Superior temporal gyrus (tissue), 1 donor: ENCODE measurements at regions not wholly inside any gene's neighbourhood (a gene's known extent, or its start where the extent isn't known, plus 50 kb on each side); places are given as distances from the start of the nearest gene placed in this dataset.

Experiments
- DNase-seq: peaks from one replicate; pipeline ENCODE4 v3.0.0-alpha.2; 2016; ENCODE audit errors: extremely low spot score

DNA sequence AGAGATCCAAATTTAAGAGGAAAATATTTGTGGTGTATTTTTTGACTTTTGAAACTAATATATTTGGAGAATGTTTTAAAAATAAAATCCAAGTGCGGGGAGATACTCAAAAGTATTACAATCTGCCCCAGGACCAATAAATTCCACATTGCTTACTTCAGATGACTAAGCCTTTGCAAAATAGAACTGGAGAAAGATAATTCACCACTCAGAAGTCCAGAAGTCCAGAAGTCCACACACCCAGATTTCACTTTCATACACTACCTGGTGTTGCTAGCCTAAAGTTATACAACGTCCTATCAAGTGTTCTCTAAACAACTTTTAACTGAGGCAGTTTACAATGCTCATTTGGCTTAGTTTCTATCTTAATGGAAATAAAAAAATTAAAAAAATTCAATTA is 487.0 kb upstream of the SEMA3D start:
- DNase-seq, result no peak

- no peak for DNase-seq
Observed at GRCh38 chr7:85669225-85669624, 482.4 kb upstream of the SEMA3D start.

- DNase-seq, result no peak
Observed at GRCh38 chr7:85664341-85664740, 477.5 kb upstream of the SEMA3D start.

- no peak for DNase-seq
Observed at GRCh38 chr7:85659364-85659763, 472.5 kb upstream of the SEMA3D start.

DNA sequence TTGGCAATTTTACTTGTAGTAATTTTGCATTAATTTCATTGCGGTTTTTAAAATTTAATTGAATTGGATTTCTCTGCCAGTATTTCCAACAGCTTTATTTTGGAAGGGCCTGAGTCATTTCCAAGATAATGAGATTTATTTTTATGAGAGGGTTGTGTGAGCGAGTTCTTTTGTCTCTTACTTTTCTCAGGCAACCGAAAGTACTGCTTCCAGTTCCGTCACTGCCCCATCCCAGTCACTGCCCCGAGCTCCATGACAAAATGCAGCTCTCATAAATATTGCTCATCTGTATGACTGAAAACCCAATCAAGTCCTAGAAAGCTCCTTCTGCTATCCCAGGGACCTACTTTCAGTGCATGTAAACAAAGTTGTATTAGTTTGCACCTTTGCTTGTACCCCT is 468.4 kb upstream of the SEMA3D start:
- DNase-seq, result no peak

DNA sequence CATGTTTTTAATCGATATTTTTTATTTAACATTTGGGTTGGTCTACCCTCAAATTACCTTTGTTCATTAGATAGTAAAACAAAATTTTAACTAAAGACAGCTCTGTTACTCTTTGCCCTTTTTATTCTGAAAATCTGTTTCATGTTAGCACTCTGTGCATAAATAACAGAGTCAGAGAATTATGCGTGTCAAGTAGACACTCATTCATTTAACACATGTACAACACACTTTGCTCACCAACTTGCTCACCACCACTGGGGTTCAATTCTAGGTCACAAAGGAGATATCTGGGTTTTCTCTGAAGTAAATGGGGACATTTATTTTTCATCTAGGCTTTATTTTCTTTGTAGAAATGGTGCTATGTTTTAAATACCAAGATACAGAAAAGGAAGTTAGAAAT is 457.4 kb upstream of the SEMA3D start:
- no peak for DNase-seq

DNA sequence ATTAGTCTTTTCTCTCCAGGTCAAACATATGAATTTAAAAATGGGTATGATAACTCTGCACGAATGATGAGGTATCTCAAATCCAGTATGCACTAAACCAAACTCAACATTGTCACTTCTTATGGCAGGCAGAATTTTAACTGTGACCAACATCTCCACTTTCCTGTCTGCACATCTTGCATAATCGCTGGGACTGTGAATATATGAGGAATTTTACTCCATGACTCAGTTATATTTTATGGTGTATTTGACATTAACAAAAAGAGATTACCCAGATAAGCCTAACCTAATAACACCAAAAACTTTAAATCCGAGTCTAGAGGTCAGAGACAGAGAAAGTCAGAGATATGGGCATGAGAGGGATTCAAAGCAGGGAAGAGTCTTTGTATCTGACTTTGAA is 454.5 kb upstream of the SEMA3D start:
- DNase-seq, result no peak

DNA sequence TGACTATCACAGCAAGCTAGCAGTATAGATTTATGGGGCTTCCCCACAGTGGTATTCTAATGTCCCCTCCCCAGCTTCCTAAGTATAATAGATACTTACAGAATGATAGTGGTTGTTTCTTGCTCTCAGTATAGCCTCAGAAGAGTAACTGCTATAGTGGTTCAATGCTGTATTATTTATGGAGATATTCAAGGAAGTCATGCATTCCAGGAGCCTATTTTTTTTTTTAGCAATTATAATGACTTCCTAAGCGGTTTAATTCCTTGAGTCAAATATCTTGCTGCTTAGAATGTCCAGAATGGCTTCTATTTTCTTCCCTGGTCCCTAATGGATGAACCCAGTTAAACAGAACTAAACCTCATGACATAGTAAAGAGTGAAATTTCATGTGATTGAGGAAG is 451.5 kb upstream of the SEMA3D start:
- no peak for DNase-seq

- DNase-seq, result no peak
Observed at GRCh38 chr7:85634951-85635350, 448.1 kb upstream of the SEMA3D start.

DNA sequence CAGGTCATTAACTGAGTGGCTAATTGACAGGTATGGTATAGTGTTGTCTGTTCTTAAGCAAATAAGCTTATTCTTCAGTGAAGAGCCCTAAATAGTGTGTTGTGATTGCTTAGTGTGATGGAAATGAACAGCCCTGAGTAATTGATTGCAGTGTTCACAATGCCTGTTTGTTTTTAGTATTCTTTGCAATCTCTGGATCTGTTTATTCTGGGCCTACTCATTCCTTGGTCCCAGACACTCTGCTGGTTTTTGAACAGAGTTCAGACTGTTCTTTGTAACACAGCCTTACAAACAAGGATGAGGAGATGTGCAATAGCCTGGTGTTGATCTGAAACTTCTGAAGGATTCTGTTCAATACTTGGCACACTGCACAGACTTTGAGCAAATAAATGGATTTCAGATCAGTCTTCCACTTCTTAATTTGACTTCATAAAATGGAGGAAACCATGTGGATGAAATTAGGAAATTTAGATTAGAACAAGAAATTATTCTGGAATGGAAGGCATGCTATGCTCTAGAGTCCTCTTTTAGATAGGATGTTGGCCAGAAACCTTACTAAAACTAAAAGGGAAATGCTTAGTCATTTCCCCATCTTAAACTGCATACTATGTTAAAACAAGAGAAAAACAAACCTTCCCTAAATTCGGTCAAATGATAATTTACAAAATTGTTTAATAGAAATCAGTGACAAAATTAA is 444.2 kb upstream of the SEMA3D start:
- DNase-seq, result peak; percentile 24

DNA sequence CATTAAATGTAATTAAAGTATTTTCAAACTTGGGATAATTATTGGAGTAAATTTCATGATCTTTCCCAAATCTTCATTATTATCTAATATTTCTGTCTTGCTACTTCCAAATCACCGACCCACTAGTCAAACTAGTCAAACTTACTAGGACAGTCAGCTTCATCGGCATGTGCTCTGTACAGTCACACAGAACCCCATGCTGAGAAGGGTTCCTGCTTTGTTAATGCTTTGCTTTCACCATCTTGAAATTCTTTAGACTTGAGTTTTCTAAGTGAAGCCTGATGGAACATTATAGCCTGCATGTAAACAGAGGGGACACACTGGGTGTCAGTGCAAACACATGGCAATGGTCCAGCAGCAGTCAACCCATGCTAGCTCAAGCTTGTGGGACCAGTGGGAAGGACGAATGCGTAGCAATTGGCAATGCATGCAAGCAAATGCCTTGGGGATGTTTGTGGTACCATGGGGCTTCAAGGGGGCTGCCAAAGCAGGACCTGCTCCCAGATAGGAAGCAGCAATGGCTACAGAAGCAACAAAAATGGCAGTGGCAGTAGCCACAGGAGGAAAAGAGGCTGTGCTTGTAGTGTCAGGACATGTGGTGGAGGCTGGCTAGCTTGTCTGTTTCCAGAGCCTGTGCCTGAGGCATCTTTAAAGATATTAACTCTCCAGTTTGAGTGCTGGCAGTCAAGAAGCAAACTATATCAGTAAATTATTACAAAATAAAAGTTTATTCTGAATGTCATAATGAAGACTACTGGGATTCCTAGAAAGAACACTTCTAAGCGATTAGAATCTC is 441.1 kb upstream of the SEMA3D start:
- no peak for DNase-seq

DNA sequence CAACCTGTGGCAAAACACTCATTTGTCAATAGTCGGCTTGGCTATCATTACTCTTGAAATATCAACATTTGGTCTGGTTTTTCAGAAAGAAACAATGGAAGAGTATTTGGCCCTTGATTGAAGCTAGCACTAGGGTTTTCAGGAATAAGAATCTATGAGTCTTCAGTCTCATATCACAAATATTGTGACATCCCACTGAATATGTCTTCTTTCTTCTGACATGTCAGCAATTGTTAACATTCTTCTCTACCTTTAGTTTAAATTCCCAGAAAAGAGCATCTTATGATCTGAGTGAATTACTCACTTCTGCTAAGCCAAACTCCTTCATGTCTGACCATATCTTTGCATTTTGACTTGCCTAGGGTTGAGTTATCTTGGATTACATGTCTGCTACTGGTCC is 435.2 kb upstream of the SEMA3D start:
- DNase-seq, result no peak

- no peak for DNase-seq
Observed at GRCh38 chr7:85620936-85621685, 434.3 kb upstream of the SEMA3D start.

DNA sequence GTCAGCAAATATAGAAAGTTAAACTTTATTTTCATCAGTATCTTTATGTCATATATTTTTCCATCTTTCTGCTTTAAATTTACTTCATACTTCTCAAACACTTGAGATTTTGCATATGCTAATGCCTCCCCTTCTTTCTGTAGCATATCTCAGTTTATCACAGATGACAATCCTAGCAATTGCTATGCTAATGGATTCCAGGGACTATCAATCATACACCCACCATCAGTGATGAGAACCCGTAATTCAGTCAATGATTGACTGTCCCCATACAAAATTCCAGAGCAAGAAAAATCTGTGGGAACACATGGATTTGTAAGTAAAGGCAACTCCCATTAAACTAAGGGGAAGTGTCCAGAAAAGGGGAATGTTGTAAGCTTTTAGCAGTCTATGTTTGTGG is 432.4 kb upstream of the SEMA3D start:
- DNase-seq, result no peak

GRCh38 chr7:85614684-85615083 is 427.8 kb upstream of the SEMA3D start:
- no peak for DNase-seq

GRCh38 chr7:85612514-85612913 is 425.7 kb upstream of the SEMA3D start:
- no peak for DNase-seq

DNA sequence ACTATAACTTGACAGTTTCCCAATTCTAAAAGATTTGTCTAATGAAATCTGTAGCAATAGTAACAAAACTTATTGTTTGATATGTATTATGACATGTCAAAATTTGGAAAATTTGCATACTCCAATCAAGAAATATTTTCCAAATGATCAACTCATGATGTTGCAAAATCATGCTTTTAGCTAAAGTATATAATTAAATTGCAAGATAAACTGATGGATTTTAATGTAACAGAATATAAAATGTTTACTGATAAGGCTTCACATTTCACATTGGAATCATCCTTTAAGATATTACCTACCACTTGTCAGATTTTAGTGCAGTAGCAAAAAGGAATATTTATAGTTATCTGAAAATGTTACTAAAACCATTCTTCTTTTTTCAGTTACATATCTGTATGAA is 421.9 kb upstream of the SEMA3D start:
- DNase-seq, result no peak

DNA sequence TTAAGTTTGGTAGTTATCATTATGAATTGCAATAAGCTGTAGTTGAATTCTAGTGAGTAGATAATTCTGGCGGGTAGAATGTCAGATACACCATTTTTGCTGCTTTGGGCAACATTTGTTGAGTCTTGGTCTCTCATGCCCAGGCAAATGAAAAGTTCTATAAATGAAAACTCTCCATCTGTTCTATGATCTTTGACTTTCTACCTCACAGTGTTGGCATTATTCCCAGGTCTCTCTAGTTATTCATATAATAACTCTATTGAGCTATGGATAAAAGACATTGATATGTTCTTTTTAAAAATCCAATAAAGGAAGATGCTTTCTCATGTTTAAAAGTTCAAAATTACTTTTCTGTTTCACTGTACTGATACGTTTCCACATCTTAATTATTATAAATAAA is 415.3 kb upstream of the SEMA3D start:
- no peak for DNase-seq

DNA sequence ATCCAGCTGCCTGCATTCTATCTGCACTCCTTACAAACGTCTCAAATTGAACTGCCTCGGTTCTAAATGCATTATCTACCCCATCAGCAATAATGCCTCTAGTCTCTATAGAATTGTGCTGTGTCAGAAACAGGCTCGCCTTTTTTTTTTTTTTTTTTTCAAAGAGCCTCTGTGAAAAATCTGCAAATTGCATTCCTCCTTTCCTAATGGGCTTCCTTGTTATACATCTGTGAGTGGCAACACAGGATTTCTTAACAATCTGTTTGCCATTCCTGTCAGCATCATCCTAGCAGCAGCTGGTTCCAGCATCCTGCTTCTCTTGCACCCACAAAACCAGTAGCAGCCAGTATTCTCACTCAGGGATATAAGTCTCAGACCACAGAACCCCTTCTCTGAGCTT is 413.5 kb upstream of the SEMA3D start:
- DNase-seq, result no peak

DNA sequence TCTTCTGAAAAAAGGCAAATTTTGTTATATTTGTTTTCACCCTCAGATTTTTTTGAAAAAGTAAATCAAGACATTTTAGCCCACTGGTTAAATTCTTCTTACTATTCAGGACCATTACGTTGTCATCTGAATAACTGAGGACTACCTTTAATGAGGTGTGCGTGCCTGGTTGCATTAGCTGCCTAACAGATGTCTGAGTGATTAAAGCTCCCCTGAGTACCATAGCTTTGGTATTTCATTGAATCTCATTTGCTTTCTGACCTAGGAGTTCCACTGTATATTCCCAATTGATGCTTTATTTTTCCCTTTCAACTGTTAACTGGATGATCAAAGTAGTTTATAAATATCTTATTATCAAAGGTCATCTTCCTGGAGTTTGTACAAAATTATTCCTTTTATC is 410.0 kb upstream of the SEMA3D start:
- DNase-seq, result no peak

GRCh38 chr7:85595750-85596178 is 408.9 kb upstream of the SEMA3D start:
- no peak for DNase-seq

DNA sequence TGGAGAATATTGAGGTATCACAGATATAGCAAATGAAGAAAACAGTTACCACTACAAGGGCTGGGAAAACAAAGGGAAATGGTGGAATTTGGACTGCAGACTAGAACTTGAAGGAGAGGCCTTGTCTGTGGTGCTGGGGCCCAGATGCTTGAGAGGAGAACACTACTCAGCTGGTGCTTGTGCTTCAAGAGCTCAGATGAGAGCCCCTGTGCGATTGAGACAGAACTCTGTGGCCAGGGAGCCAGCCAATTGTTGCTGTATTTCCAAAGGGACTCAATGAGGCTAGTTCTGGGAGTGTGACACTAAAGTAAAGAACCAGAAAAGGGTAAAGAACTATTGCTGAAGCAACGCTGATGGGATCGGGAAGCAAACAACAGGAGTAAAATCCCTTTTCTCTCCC is 406.5 kb upstream of the SEMA3D start:
- no peak for DNase-seq

- DNase-seq, result no peak
Observed at GRCh38 chr7:85587785-85588184, 400.9 kb upstream of the SEMA3D start.
